ENCODE measurements at regions not wholly inside any gene's neighbourhood (a gene's known extent, or its start where the extent isn't known, plus 50 kb on each side); places are given as distances from the start of the nearest gene placed in this dataset.

DNA sequence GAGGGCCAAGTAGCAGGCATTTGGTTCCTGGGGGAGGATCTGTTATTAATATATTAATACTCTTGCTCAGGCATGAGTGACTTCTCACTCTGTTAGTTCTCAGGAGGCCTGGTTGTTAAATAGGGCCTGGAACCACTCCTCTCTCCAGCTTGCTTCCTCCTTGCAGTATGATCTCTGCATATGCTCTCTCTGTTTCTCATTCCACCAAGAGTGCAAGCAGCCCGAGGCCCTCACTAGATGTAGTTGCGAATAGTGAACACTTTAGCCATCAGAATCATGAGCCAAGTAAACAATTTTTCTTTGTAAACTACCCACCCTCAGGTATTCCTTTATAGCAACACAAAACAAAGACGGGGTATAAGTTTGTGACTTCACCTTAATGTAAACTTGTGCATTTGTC is 784.3 kb downstream of the DNAJB9 start:
- WGBS (ENCODE audit: low lambda C conversion rate), result 0% methylated on average over 3 of the region's 3 CpGs
- ChIA-PET CTCF (ENCODE audit: low intra/inter-chr PET ratio, low total read pairs) (no interaction called here), POLR2A (no interaction called here)
- H3K9ac ChIP-seq (ENCODE audit: insufficient read depth, low read depth, low read length), result no peak overlapping the region
- H3K27me3 ChIP-seq (ENCODE audit: control insufficient read depth in 1 of 2, insufficient read depth in 2 of 2, low read length in 2 of 2), result no peaks in the 10 kb centered on the region
- in situ Hi-C loops (cut with HindIII; ENCODE audit: extremely low pct_ligation_motif_present, low pct_unique_long_range_greater_than_20kb), result no loop called here
- H3K9me3 ChIP-seq (ENCODE audit: low read length), result no peaks in the 10 kb centered on the region
- TF ChIP-seq ZNF782 (CRISPR knock-in tag; IDR thresholded peaks at IDR 0.05; ENCODE audit: borderline replicate concordance) (no peak), FLYWCH1 (CRISPR knock-in tag; IDR thresholded peaks at IDR 0.05) (no peak), NFE2 (CRISPR knock-in tag; IDR thresholded peaks at IDR 0.05) (no peak), ZNF790 (CRISPR knock-in tag; IDR thresholded peaks at IDR 0.05; ENCODE audit: borderline replicate concordance) (no peak)
- DNase-seq (ENCODE audit: low spot score) (no peak), FAIRE-seq (no peak), ATAC-seq (no peak)
- no peaks in the 10 kb centered on the region for H4K20me1 ChIP-seq (ENCODE audit: insufficient read depth, low read length)
- no TSS peak for BruUV-seq (replicated peaks)
- H3K4me2 ChIP-seq (ENCODE audit: low read depth, low read length), result no peak overlapping the region
- H3K36me3 ChIP-seq (replicated peaks in 1 of 2; ENCODE audit: control insufficient read depth in 1 of 2, insufficient read depth in 2 of 2, low read length in 2 of 2), result no peaks in the 10 kb centered on the region
- intact Hi-C loops (cut with micrococcal nuclease; ENCODE audit: unreplicated experiment), result no loop called here
- no peaks in the 10 kb centered on the region for H3K79me2 ChIP-seq (ENCODE audit: insufficient read depth, low read length)
- no peak overlapping the region for H3K4me3 ChIP-seq (replicated peaks in 1 of 3; ENCODE audit: insufficient read depth in 1 of 3, low read depth in 2 of 3, low read length in 3 of 3)
- no peak overlapping the region for H2AFZ ChIP-seq (ENCODE audit: low read length)
- H3K27ac ChIP-seq (ENCODE audit: extremely low read length, insufficient read depth, low read length), result no peak overlapping the region
- H3K4me1 ChIP-seq (ENCODE audit: insufficient read depth, low read length), result no peaks in the 10 kb centered on the region

DNA sequence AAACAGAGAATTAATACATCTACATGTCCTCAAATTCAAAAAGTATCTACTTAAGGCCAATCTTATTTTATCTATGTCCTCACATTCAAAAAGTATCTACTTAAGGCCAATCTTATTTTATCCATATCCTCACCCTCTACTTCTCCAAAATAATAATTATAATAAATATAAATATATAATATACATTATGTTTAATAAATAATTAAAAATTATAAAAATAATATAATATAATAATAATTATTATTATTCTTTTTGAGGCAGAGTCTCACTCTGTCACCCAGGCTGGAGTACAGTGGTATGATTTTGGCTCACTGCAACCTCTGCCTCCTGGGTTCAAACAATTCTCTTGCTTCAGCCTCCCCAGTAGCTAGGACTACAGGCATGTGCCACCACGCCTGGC is 784.9 kb downstream of the DNAJB9 start:
- TF ChIP-seq, protein P1, sequence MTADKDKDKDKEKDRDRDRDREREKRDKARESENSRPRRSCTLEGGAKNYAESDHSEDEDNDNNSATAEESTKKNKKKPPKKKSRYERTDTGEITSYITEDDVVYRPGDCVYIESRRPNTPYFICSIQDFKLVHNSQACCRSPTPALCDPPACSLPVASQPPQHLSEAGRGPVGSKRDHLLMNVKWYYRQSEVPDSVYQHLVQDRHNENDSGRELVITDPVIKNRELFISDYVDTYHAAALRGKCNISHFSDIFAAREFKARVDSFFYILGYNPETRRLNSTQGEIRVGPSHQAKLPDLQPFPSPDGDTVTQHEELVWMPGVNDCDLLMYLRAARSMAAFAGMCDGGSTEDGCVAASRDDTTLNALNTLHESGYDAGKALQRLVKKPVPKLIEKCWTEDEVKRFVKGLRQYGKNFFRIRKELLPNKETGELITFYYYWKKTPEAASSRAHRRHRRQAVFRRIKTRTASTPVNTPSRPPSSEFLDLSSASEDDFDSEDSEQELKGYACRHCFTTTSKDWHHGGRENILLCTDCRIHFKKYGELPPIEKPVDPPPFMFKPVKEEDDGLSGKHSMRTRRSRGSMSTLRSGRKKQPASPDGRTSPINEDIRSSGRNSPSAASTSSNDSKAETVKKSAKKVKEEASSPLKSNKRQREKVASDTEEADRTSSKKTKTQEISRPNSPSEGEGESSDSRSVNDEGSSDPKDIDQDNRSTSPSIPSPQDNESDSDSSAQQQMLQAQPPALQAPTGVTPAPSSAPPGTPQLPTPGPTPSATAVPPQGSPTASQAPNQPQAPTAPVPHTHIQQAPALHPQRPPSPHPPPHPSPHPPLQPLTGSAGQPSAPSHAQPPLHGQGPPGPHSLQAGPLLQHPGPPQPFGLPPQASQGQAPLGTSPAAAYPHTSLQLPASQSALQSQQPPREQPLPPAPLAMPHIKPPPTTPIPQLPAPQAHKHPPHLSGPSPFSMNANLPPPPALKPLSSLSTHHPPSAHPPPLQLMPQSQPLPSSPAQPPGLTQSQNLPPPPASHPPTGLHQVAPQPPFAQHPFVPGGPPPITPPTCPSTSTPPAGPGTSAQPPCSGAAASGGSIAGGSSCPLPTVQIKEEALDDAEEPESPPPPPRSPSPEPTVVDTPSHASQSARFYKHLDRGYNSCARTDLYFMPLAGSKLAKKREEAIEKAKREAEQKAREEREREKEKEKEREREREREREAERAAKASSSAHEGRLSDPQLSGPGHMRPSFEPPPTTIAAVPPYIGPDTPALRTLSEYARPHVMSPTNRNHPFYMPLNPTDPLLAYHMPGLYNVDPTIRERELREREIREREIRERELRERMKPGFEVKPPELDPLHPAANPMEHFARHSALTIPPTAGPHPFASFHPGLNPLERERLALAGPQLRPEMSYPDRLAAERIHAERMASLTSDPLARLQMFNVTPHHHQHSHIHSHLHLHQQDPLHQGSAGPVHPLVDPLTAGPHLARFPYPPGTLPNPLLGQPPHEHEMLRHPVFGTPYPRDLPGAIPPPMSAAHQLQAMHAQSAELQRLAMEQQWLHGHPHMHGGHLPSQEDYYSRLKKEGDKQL (CRISPR knock-in tag; IDR thresholded peaks at IDR 0.05; ENCODE audit: low read depth), result no peak
- TF ChIP-seq SIX4 (CRISPR knock-in tag; IDR thresholded peaks at IDR 0.05) (no peak), GATA4 (IDR thresholded peaks at IDR 0.05; ENCODE audit: borderline replicate concordance, low read depth) (no peak), ZNF343 (CRISPR knock-in tag; IDR thresholded peaks at IDR 0.05) (no peak), NRL (CRISPR knock-in tag; IDR thresholded peaks at IDR 0.05; ENCODE audit: borderline replicate concordance) (no peak), ZNF441 (CRISPR knock-in tag; IDR thresholded peaks at IDR 0.05; ENCODE audit: borderline replicate concordance) (no peak), TBP (CRISPR knock-in tag; IDR thresholded peaks at IDR 0.05) (no peak), ZBTB42 (CRISPR knock-in tag; IDR thresholded peaks at IDR 0.05) (no peak), KDM4B (CRISPR knock-in tag; IDR thresholded peaks at IDR 0.05) (no peak)
- TF ChIP-seq, protein P2, sequence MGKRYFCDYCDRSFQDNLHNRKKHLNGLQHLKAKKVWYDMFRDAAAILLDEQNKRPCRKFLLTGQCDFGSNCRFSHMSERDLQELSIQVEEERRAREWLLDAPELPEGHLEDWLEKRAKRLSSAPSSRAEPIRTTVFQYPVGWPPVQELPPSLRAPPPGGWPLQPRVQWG (CRISPR knock-in tag; IDR thresholded peaks at IDR 0.05; ENCODE audit: borderline replicate concordance, low read depth), result no peak
- H3K4me1 ChIP-seq (ENCODE audit: insufficient read depth, low read length), result no peaks in the 10 kb centered on the region
- H3K27me3 ChIP-seq (ENCODE audit: control insufficient read depth in 1 of 2, insufficient read depth in 2 of 2, low read length in 2 of 2), result no peaks in the 10 kb centered on the region
- DNase-seq (ENCODE audit: low spot score), result no peak
- ATAC-seq, result no peak
- H2AFZ ChIP-seq (ENCODE audit: low read length), result no peak overlapping the region
- H3K4me2 ChIP-seq (ENCODE audit: low read depth, low read length), result no peak overlapping the region
- FAIRE-seq, result no peak
- no peak overlapping the region for H3K4me3 ChIP-seq (replicated peaks in 1 of 3; ENCODE audit: insufficient read depth in 1 of 3, low read depth in 2 of 3, low read length in 3 of 3)
- ChIA-PET CTCF (ENCODE audit: low intra/inter-chr PET ratio, low total read pairs) (no interaction called here), POLR2A (no interaction called here)
- H3K36me3 ChIP-seq (replicated peaks in 1 of 2; ENCODE audit: control insufficient read depth in 1 of 2, insufficient read depth in 2 of 2, low read length in 2 of 2), result no peaks in the 10 kb centered on the region
- intact Hi-C loops (cut with micrococcal nuclease; ENCODE audit: unreplicated experiment) (no loop called here), in situ Hi-C loops (cut with HindIII; ENCODE audit: extremely low pct_ligation_motif_present, low pct_unique_long_range_greater_than_20kb) (no loop called here)
- 25% methylated on average over 1 of the region's 1 CpG for WGBS (ENCODE audit: low lambda C conversion rate)
- H3K9me3 ChIP-seq (ENCODE audit: low read length), result no peaks in the 10 kb centered on the region
- no peaks in the 10 kb centered on the region for H3K79me2 ChIP-seq (ENCODE audit: insufficient read depth, low read length)
- no peak overlapping the region for H3K27ac ChIP-seq (ENCODE audit: extremely low read length, insufficient read depth, low read length)
- H4K20me1 ChIP-seq (ENCODE audit: insufficient read depth, low read length), result no peaks in the 10 kb centered on the region
- no TSS peak for BruUV-seq (replicated peaks)
- no peak overlapping the region for H3K9ac ChIP-seq (ENCODE audit: insufficient read depth, low read depth, low read length)
